ENCODE measurements at regions not wholly inside any gene's neighbourhood (a gene's known extent, or its start where the extent isn't known, plus 50 kb on each side); places are given as distances from the start of the nearest gene placed in this dataset.
"Not testable (repeated sequence)": the region's sequence is repeated elsewhere in the genome, so short reads cannot be mapped to it uniquely, and the experiment has no call there.

- Histone ChIP-seq H3K36me3 (no peaks in the 10 kb centered on the region), H3K27ac (no peak overlapping the region), H3K4me3 (no peak overlapping the region), H3K9me3 (no peaks in the 10 kb centered on the region), H3K4me1 (no peaks in the 10 kb centered on the region), H3K27me3 (no peaks in the 10 kb centered on the region)
- DNase-seq, result no peak
- TF ChIP-seq, protein P1, sequence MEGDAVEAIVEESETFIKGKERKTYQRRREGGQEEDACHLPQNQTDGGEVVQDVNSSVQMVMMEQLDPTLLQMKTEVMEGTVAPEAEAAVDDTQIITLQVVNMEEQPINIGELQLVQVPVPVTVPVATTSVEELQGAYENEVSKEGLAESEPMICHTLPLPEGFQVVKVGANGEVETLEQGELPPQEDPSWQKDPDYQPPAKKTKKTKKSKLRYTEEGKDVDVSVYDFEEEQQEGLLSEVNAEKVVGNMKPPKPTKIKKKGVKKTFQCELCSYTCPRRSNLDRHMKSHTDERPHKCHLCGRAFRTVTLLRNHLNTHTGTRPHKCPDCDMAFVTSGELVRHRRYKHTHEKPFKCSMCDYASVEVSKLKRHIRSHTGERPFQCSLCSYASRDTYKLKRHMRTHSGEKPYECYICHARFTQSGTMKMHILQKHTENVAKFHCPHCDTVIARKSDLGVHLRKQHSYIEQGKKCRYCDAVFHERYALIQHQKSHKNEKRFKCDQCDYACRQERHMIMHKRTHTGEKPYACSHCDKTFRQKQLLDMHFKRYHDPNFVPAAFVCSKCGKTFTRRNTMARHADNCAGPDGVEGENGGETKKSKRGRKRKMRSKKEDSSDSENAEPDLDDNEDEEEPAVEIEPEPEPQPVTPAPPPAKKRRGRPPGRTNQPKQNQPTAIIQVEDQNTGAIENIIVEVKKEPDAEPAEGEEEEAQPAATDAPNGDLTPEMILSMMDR (IDR thresholded peaks at IDR 0.05), result no peak
- TF ChIP-seq POLR2A (IDR thresholded peaks at IDR 0.05), result no peak
Measured at GRCh38 chr20:12535316-12535715, 473.5 kb upstream of the SPTLC3 start.

DNA sequence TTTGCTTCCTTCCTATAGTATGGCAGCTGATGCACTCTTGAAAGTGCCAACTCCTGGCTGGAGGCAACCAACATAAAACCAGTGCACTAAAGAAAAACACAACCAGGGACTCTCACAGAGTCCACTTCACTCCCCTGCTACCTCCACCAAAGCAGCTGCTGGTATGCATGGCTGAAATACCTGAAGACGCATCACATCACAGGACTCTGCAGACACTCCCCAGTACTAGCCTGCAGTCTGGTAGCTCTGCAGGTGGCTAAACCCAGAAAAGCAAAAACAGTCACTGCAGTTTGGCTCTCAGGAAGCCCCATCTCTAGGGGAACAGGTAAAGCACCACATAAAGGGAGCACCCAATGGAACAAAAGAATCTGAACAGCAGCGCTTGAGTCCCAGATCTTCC lies 473.0 kb upstream of the SPTLC3 start:
- no peak for DNase-seq
- no peak overlapping the region for H3K4me3 ChIP-seq
- no peaks in the 10 kb centered on the region for H3K36me3 ChIP-seq
- no peak overlapping the region for H3K27ac ChIP-seq
- TF ChIP-seq POLR2A (IDR thresholded peaks at IDR 0.05), result no peak
- TF ChIP-seq, protein P1 (IDR thresholded peaks at IDR 0.05), result no peak
- H3K4me1 ChIP-seq, result no peaks in the 10 kb centered on the region
- H3K9me3 ChIP-seq, result no peaks in the 10 kb centered on the region
- H3K27me3 ChIP-seq, result no peaks in the 10 kb centered on the region

DNA sequence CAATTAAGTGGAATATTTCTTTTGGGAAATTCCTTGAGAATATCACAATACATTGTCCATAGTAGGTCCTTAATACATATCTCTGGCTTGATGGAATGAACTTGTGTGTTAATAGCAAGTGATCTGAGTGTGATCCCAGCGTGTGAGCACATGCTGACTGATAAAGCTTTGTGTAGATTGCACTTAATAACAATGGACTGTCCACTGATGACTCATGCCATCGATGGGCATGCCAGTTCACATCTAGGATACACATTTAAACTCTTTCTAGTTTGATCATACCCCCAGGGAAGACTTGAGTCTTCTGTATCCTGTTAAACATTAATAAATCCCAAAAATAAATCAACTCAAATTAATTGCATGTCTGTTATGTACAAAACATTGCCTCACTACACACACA lies 454.3 kb upstream of the SPTLC3 start:
- Histone ChIP-seq H3K9me3 (no peaks in the 10 kb centered on the region), H3K27ac (no peak overlapping the region), H3K36me3 (no peaks in the 10 kb centered on the region), H3K27me3 (no peaks in the 10 kb centered on the region), H3K4me3 (no peak overlapping the region), H3K4me1 (peaks cover 0 to 8% (median 0%) of the 10 kb centered on the region in 4 donors)
- no peak for DNase-seq
- TF ChIP-seq POLR2A (IDR thresholded peaks at IDR 0.05), result no peak
- TF ChIP-seq, protein P1 (IDR thresholded peaks at IDR 0.05), result no peak

GRCh38 chr20:12555369-12555768 lies 453.4 kb upstream of the SPTLC3 start:
- Histone ChIP-seq H3K27ac (no peak overlapping the region), H3K4me1 (peaks cover 0 to 8% (median 0%) of the 10 kb centered on the region in 4 donors), H3K4me3 (no peak overlapping the region), H3K36me3 (no peaks in the 10 kb centered on the region), H3K9me3 (no peaks in the 10 kb centered on the region), H3K27me3 (no peaks in the 10 kb centered on the region)
- no peak for TF ChIP-seq POLR2A (IDR thresholded peaks at IDR 0.05)
- TF ChIP-seq, protein P1 (IDR thresholded peaks at IDR 0.05), result no peak
- no peak for DNase-seq

- H3K27ac ChIP-seq, H3K4me3 ChIP-seq, H3K36me3 ChIP-seq, H3K9me3 ChIP-seq, DNase-seq, H3K4me1 ChIP-seq, H3K27me3 ChIP-seq: not testable (repeated sequence)
Measured at GRCh38 chr20:12555849-12556248, 452.9 kb upstream of the SPTLC3 start.

GRCh38 chr20:12557224-12557623 lies 451.5 kb upstream of the SPTLC3 start:
- Histone ChIP-seq H3K27me3 (no peaks in the 10 kb centered on the region), H3K36me3 (no peaks in the 10 kb centered on the region), H3K9me3 (no peaks in the 10 kb centered on the region), H3K27ac (no peak overlapping the region), H3K4me1 (peaks cover 0 to 8% (median 0%) of the 10 kb centered on the region in 4 donors), H3K4me3 (no peak overlapping the region)
- no peak for TF ChIP-seq POLR2A (IDR thresholded peaks at IDR 0.05)
- TF ChIP-seq, protein P1 (IDR thresholded peaks at IDR 0.05), result no peak
- no peak for DNase-seq
